HUES6 (cell line): ENCODE measurements at regions not wholly inside any gene's neighbourhood (a gene's known extent, or its start where the extent isn't known, plus 50 kb on each side); places are given as distances from the start of the nearest gene placed in this dataset.

Experiments
- H3K27ac ChIP-seq: 2 replicates; pipeline ENCODE4 v1.7.0; 2013; ENCODE audit warnings: low read depth, mild to moderate bottlenecking, low read length, inconsistent platforms
- H3K27me3 ChIP-seq: 2 replicates; pipeline ENCODE4 v1.6.1; 2013; ENCODE audit warnings: low read length; ENCODE audit not compliant: control insufficient read depth, insufficient read depth
- H3K36me3 ChIP-seq: 2 replicates; pipeline ENCODE4 v1.6.1; 2013; ENCODE audit warnings: low read length; ENCODE audit not compliant: control insufficient read depth, insufficient read depth
- H3K4me1 ChIP-seq: 2 replicates; pipeline ENCODE4 v1.6.1; 2013; ENCODE audit warnings: low read length; ENCODE audit not compliant: control insufficient read depth, insufficient read depth
- H3K4me3 ChIP-seq: 2 replicates; pipeline ENCODE4 v1.5.1; 2013; ENCODE audit warnings: low read depth, low read length
- H3K9ac ChIP-seq: one replicate; pipeline ENCODE4 v1.6.1; 2013; ENCODE audit warnings: mild to moderate bottlenecking, low read length
- H3K9me3 ChIP-seq: 2 replicates; pipeline ENCODE4 v1.6.1; 2013; ENCODE audit warnings: low read depth, low read length; ENCODE audit not compliant: control insufficient read depth, insufficient read depth

DNA sequence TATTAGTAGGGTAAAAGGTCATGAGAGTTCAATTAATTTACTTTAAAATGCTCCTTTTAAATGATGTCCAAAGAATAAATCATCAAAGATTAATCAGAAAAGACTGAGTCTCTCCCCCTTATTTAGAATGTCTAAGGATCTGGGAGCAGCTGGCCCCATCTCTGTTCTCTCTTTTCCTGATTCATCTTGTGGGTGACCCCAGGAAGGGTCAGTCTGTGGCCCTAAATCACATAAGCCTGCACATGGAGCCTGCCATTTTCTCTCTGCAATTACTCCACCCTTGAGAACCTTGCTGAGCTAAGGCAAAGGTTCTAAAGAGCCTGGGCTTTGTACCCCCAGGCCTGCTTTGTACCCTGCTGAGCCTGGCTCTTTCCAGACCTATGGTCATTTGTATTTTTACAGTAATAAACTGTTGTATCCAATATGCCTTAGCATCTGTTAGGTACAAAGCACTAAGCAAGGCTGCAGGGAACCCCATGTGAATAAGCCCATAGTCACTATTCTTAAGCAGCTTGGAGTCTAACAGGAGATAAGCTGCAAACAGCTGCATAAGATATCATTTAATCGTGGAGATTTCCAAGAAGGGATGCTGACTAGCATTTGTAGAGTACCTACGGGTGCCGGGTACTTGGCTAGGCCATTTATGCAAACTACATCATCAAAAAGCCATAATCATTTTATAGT is 431.0 kb upstream of the MARCKS start:
- Histone ChIP-seq H3K9me3 (no peaks in the 10 kb centered on the region), H3K4me3 (no peak overlapping the region)

GRCh38 chr6:113427617-113428016 is 429.5 kb upstream of the MARCKS start:
- H3K27me3 ChIP-seq = no peaks in the 10 kb centered on the region
- H3K36me3 ChIP-seq = no peaks in the 10 kb centered on the region
- no peaks in the 10 kb centered on the region for H3K9me3 ChIP-seq
- no peak overlapping the region for H3K27ac ChIP-seq
- peaks cover 7% of the 10 kb centered on the region; the same call in 1 of the 2 replicates for H3K4me1 ChIP-seq
- no peak overlapping the region for H3K9ac ChIP-seq
- H3K4me3 ChIP-seq = no peak overlapping the region

More for the DNA sequence above, 431.0 kb upstream of the MARCKS start:
- Histone ChIP-seq H3K4me1 (peaks cover 7% of the 10 kb centered on the region; the same call in 1 of the 2 replicates), H3K27ac (no peak overlapping the region), H3K27me3 (no peaks in the 10 kb centered on the region), H3K9ac (no peak overlapping the region), H3K36me3 (no peaks in the 10 kb centered on the region)

- Histone ChIP-seq H3K4me1 (peaks cover 7% of the 10 kb centered on the region; the same call in 1 of the 2 replicates), H3K4me3 (no peak overlapping the region), H3K9me3 (no peaks in the 10 kb centered on the region), H3K27ac (no peak overlapping the region), H3K9ac (no peak overlapping the region), H3K36me3 (no peaks in the 10 kb centered on the region), H3K27me3 (no peaks in the 10 kb centered on the region)
Observed at GRCh38 chr6:113428702-113429101, 428.4 kb upstream of the MARCKS start.

GRCh38 chr6:113432521-113433334 is 424.4 kb upstream of the MARCKS start:
- peaks cover 7% of the 10 kb centered on the region; the same call in 1 of the 2 replicates for H3K4me1 ChIP-seq
- H3K9me3 ChIP-seq = no peaks in the 10 kb centered on the region
- no peak overlapping the region for H3K4me3 ChIP-seq
- H3K27ac ChIP-seq = no peak overlapping the region
- no peaks in the 10 kb centered on the region for H3K27me3 ChIP-seq
- no peaks in the 10 kb centered on the region for H3K36me3 ChIP-seq
- H3K9ac ChIP-seq = no peak overlapping the region

DNA sequence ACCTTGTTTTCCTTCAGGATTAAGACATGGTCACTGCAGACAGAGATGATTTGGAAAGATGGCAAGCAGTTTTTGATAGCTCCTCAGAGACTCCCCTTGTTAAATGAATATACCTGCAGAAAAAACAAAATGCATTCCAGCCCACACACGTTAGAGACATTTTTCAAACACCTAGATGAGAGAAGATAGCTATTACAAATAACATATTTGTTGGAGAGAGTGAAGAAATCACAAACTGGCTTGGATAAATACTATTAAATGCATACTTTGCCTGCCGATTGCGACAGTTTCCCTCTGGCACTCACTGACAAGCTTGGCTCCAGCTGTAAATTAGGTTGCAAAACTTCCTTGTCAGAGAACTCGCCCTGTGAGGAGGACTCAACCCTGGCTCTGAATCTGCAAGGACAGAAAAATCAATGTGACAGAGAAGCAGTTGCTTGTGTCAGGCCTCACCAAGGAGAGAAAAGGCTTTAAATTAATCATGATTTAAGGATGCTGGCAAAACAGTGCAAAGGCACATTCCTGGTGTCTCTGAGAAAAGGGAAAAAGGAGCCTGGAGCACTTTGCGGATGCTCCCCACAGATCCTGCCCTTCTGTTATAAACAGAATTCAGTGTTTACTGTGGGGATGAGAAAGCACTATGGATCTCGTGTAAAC is 423.7 kb upstream of the MARCKS start:
- Histone ChIP-seq H3K4me1 (peaks cover 7% of the 10 kb centered on the region; the same call in 1 of the 2 replicates), H3K9ac (no peak overlapping the region), H3K27me3 (no peaks in the 10 kb centered on the region), H3K9me3 (no peaks in the 10 kb centered on the region), H3K36me3 (no peaks in the 10 kb centered on the region), H3K4me3 (no peak overlapping the region), H3K27ac (no peak overlapping the region)

- H3K27ac ChIP-seq = no peak overlapping the region
- H3K9me3 ChIP-seq = no peaks in the 10 kb centered on the region
- H3K36me3 ChIP-seq = no peaks in the 10 kb centered on the region
- peaks cover 3% of the 10 kb centered on the region; the same call in 1 of the 2 replicates for H3K4me1 ChIP-seq
- H3K27me3 ChIP-seq = no peaks in the 10 kb centered on the region
- no peak overlapping the region for H3K4me3 ChIP-seq
- no peak overlapping the region for H3K9ac ChIP-seq
Observed at GRCh38 chr6:113434641-113435040, 422.5 kb upstream of the MARCKS start.

- H3K9ac ChIP-seq = no peak overlapping the region
- H3K27ac ChIP-seq = no peak overlapping the region
- H3K4me3 ChIP-seq = no peak overlapping the region
- no peaks in the 10 kb centered on the region for H3K9me3 ChIP-seq
- H3K27me3 ChIP-seq = no peaks in the 10 kb centered on the region
- no peaks in the 10 kb centered on the region for H3K4me1 ChIP-seq
- H3K36me3 ChIP-seq = no peaks in the 10 kb centered on the region
Observed at GRCh38 chr6:113437566-113437965, 419.6 kb upstream of the MARCKS start.

DNA sequence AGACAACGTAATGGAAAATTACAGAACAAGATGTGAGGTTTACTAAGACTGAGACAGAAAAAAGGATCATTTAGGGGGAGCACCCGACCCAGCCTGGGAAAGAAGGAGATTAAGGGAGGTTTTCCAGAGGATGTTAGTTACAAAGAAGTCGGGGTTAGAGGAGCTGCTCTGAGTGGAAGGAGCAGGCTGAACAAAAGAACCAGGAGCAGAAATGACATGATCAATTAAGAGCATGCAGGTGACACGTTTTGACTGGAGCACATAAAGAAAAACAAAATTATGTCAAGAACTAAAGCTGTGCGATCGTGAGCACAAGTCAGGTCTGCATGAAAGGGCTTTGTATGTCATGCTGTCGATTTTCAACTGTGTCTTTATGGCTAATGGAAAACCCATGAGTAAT is 417.3 kb upstream of the MARCKS start:
- Histone ChIP-seq H3K36me3 (no peaks in the 10 kb centered on the region), H3K4me1 (no peaks in the 10 kb centered on the region), H3K9ac (no peak overlapping the region), H3K9me3 (no peaks in the 10 kb centered on the region), H3K27ac (no peak overlapping the region), H3K4me3 (no peak overlapping the region), H3K27me3 (no peaks in the 10 kb centered on the region)

DNA sequence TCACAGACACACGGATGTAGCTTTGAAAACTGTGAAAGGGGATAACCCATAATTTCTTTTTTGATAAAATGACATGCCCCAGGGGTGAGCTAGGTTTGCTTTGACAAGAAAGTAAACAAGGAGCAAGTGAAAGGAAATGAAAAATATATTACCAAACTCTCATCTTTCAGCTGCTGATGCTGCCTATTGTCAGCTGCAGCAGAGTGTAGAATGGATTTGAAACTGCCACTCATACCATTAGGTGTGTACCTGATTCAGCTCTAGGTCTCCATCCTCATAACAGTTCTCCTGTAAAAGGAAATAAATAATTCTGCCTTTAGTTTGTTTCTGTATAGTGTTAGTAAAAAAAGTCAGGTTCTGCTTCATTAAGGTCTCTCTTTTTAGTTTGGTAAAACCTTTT is 415.1 kb upstream of the MARCKS start:
- no peaks in the 10 kb centered on the region for H3K4me1 ChIP-seq

DNA sequence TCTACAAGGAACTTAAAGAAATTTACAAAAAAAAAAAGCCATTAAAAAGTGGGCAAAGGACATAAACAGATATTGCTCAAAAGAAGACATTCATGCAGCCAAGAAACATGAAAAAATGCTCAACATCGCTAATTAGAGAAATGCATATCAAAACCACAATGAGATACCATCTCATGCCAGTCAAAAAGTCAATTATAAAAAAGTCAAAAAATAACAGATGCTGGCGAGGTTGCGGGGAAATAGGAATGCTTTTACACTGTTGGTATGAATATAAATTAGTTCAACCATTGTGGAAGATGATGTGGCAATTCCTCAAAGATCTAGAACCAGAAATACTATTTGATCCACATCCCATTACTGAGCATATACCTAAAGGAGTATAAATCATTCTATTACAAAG is 411.9 kb upstream of the MARCKS start:
- H3K36me3 ChIP-seq = no peaks in the 10 kb centered on the region
- H3K27me3 ChIP-seq = no peaks in the 10 kb centered on the region
- no peaks in the 10 kb centered on the region for H3K4me1 ChIP-seq
- no peak overlapping the region for H3K4me3 ChIP-seq
- no peak overlapping the region for H3K9ac ChIP-seq
- no peak overlapping the region for H3K27ac ChIP-seq
- H3K9me3 ChIP-seq = no peaks in the 10 kb centered on the region

More for the DNA sequence above, 415.1 kb upstream of the MARCKS start:
- Histone ChIP-seq H3K4me3 (no peak overlapping the region), H3K27me3 (no peaks in the 10 kb centered on the region), H3K27ac (no peak overlapping the region), H3K9ac (no peak overlapping the region), H3K36me3 (no peaks in the 10 kb centered on the region), H3K9me3 (no peaks in the 10 kb centered on the region)
